Activated CD4-positive, alpha-beta T cell treated with anti-CD3 and anti-CD28 coated beads, Interleukin-2, amount 10 ng/mL, durations not matched to agents 24 days and 14 days (primary cell): ENCODE measurements at regions not wholly inside any gene's neighbourhood (a gene's known extent, or its start where the extent isn't known, plus 50 kb on each side); places are given as distances from the start of the nearest gene placed in this dataset.
A peak's percentile ranks its signal among the peaks of the same experiment; 100 is the strongest.

ENCODE experiments used
- DNase-seq: peaks from one replicate; pipeline ENCODE4 v3.0.0; 2022
- H3K27ac Mint-ChIP-seq: one replicate; pipeline ENCODE4 v1.8.0; 2022; ENCODE audit warnings: mild to moderate bottlenecking, mixed read lengths
- H3K27me3 Mint-ChIP-seq: one replicate; pipeline ENCODE4 v1.8.0; 2022; ENCODE audit warnings: mixed read lengths
- H3K36me3 Mint-ChIP-seq: one replicate; pipeline ENCODE4 v1.8.0; 2022; ENCODE audit warnings: low read depth, mild to moderate bottlenecking, mixed read lengths
- H3K4me1 Mint-ChIP-seq: one replicate; pipeline ENCODE4 v1.8.0; 2021; ENCODE audit warnings: mixed read lengths
- H3K4me3 Mint-ChIP-seq: one replicate; pipeline ENCODE4 v1.8.0; 2022; ENCODE audit warnings: mild to moderate bottlenecking, moderate library complexity, mixed read lengths
- H3K9me3 Mint-ChIP-seq: one replicate; pipeline ENCODE4 v1.8.0; 2021; ENCODE audit warnings: mixed read lengths
- intact Hi-C: fragments of 100-400 bp; cut with micrococcal nuclease; formaldehyde crosslinking; loops from one replicate; pipeline ENCODE4 v1.15.1; 2023

DNA sequence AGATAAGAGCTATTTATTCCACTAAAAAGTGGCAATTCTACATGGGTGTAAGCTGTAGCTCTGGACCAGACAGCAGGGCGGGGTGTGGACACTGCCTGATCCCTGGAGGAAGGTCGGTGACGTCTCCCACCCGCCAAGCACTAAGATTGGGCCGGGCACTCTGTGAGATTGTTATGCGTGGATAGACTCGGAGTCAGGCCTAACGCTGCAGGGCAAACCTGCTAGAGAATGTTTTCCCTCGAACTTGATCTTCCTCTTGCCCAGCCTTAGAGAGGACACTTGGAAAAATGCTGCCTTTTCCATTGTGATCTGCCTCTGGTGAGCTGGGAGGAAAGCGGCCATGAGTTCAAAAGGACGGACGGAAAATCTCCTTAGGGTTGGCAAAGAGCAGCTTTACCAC lies 1273.4 kb downstream of the TBC1D22A start:
- Mint-ChIP-seq H3K27ac (no peak overlapping the region), H3K9me3 (no peaks in the 10 kb centered on the region), H3K36me3 (no peaks in the 10 kb centered on the region), H3K4me3 (no peak overlapping the region), H3K4me1 (no peaks in the 10 kb centered on the region), H3K27me3 (peaks cover 2% of the 10 kb centered on the region)
- DNase-seq = no peak
- intact Hi-C loops = no loop called here

DNA sequence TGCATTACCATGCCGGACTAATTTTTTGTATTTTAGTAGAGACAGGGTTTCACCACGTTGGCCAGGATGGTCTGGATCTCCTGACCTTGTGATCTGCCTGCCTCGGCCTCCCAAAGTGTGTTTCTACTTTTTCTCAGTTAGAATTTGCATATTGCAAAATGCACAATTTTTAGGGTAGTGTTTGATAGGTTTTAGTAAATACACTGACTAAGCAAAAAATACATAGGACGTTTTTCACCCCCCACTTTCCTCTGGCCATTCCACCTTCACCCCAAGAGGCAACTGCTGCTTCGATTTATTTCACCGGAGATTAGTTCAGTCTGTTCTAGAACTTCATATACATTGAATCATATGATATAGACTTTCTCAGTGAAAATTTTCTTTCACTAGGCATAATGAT lies 1269.1 kb downstream of the TBC1D22A start:
- H3K27ac Mint-ChIP-seq = no peak overlapping the region
- DNase-seq = no peak
- intact Hi-C loops = no loop called here
- peaks cover 2% of the 10 kb centered on the region for H3K27me3 Mint-ChIP-seq
- H3K36me3 Mint-ChIP-seq = no peaks in the 10 kb centered on the region
- H3K4me3 Mint-ChIP-seq = no peak overlapping the region
- H3K9me3 Mint-ChIP-seq = no peaks in the 10 kb centered on the region
- no peaks in the 10 kb centered on the region for H3K4me1 Mint-ChIP-seq

DNA sequence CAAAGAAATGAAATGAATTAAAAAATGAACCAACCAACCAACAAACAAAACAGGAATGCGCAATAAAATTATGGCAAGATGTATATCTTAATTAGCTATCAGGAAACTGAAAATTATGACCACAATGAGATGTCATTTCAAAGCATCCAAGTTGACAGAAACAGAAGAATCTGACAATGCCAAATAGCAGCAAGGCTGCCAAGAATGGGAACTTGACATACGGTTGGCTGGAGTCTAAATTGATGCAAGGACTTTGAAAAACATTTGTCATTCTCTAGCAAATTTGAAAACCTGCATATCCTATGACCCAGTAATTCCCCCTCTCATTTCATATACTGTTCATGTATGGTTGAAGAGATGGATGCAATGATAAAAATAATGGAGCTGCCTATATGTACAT lies 1262.6 kb downstream of the TBC1D22A start:
- DNase-seq = no peak
- H3K4me1 Mint-ChIP-seq = no peaks in the 10 kb centered on the region
- peaks cover 10% of the 10 kb centered on the region for H3K9me3 Mint-ChIP-seq
- no peaks in the 10 kb centered on the region for H3K27me3 Mint-ChIP-seq
- H3K36me3 Mint-ChIP-seq = no peaks in the 10 kb centered on the region
- intact Hi-C loops = no loop called here
- H3K4me3 Mint-ChIP-seq = no peak overlapping the region
- H3K27ac Mint-ChIP-seq = no peak overlapping the region

DNA sequence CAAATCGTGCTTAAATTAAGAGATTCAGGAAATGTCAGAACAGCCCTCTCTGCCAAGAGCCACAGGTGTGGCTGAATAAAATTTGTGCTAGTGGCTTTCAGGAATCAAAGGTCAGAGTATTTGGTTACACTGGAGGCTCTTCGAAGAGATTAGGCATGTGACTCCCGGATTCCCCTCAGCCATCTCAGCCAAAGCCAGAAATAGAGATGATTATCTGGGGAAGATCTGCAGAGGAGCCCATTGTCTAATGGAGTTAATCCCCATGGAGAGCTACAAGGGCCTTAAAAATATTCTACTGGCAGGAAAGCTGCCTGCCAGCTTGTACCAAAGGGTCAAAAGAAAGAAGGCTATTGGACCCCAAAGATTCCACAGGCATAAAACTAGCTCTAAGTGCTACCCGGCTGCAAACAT lies 1259.5 kb downstream of the TBC1D22A start:
- no peak overlapping the region for H3K4me3 Mint-ChIP-seq
- DNase-seq = no peak
- intact Hi-C loops = no loop called here

DNA sequence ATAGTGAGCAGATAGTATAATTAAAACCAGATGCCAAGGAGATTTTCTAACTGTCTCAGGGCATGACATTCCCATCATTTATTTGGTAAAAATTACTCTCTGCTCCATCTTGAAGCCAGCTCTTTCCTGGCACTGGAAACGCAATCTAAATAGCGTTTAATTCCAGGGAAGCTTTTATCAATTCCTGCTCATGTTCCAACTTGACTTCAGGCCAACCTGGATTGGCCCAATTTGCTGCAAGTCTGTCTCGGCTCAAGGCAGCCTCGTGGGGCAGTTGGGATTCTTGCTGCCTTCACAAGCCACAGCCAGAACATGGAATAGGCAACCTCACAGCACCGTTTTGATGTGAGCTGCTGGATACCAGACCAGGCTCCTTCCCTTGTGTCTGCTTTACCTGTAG lies 1255.9 kb downstream of the TBC1D22A start:
- intact Hi-C loops = no loop called here
- no peaks in the 10 kb centered on the region for H3K4me1 Mint-ChIP-seq
- no peak overlapping the region for H3K4me3 Mint-ChIP-seq
- H3K27me3 Mint-ChIP-seq = no peaks in the 10 kb centered on the region
- no peak overlapping the region for H3K27ac Mint-ChIP-seq
- DNase-seq = no peak
- H3K9me3 Mint-ChIP-seq = peaks cover 24% of the 10 kb centered on the region
- H3K36me3 Mint-ChIP-seq = no peaks in the 10 kb centered on the region

More for the DNA sequence above, 1259.5 kb downstream of the TBC1D22A start:
- no peaks in the 10 kb centered on the region for H3K36me3 Mint-ChIP-seq
- no peaks in the 10 kb centered on the region for H3K27me3 Mint-ChIP-seq
- H3K4me1 Mint-ChIP-seq = no peaks in the 10 kb centered on the region
- peaks cover 24% of the 10 kb centered on the region for H3K9me3 Mint-ChIP-seq
- no peak overlapping the region for H3K27ac Mint-ChIP-seq

DNA sequence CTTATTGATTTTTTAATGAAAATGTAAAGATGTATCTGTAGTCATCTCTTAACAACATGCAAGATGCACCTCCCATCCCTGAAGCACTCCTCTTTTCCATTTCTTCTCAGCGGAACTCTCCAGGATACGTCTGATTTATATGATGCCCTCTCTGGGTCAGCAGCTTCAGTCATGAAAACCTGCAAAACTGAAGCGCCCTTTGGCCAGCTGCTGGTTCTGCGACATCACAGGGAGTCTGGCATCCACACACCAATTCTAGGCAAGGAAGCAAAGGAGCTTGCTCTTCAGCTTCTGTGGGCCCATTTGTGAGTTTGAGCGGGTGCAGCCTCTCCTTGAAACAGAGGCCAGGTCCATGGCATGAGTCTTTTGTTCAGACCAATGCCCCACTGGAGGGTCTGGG lies 1253.3 kb downstream of the TBC1D22A start:
- Mint-ChIP-seq H3K27me3 (no peaks in the 10 kb centered on the region), H3K36me3 (no peaks in the 10 kb centered on the region), H3K9me3 (peaks cover 20% of the 10 kb centered on the region), H3K27ac (no peak overlapping the region), H3K4me3 (no peak overlapping the region), H3K4me1 (no peaks in the 10 kb centered on the region)
- intact Hi-C loops = no loop called here
- peak; percentile 21 for DNase-seq

DNA sequence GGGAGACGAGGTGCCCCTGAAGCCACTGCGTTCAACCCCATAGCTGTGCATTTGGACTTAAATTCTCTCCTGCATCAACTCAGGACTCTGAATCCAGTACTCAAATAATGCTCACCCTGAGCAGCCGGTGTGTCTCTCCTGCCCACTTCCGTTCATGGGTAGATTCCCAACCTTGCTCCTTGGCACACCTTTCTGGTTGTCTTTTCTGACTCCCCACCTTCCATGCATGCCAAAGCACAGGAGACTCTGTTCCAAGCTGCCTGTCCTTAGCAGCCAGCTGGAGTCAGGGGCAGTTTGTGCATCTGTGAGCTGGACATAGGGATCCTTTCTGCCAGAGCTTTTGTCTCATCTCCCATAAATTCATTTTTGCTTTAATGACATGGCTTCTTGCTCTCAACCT lies 1242.5 kb downstream of the TBC1D22A start:
- H3K4me3 Mint-ChIP-seq = no peak overlapping the region
- no peaks in the 10 kb centered on the region for H3K36me3 Mint-ChIP-seq
- no peak for DNase-seq
- no peaks in the 10 kb centered on the region for H3K27me3 Mint-ChIP-seq
- H3K9me3 Mint-ChIP-seq = no peaks in the 10 kb centered on the region
- H3K4me1 Mint-ChIP-seq = no peaks in the 10 kb centered on the region
- intact Hi-C loops = no loop called here
- no peak overlapping the region for H3K27ac Mint-ChIP-seq

DNA sequence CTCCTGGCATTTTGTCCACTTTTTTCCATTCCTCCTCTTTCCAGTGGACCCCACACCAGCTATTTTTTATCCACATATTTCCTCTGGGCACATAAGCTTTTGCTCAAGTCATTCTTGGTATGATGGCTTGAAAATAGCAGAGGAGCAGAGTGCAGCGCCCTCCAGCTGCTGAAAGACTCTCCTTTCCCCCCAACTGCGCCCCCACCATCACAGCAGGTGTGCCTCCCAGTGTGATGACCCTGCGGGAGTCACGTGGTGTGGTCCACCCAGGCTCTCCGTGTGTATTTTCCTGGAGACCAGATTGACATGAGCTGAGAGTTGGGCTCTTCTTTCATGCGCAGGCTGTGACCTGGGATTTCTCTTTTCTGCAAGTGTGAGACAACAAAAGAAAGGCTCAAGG lies 1241.6 kb downstream of the TBC1D22A start:
- H3K36me3 Mint-ChIP-seq = no peaks in the 10 kb centered on the region
- intact Hi-C loops = no loop called here
- no peak overlapping the region for H3K27ac Mint-ChIP-seq
- peak; percentile 31 for DNase-seq
- no peaks in the 10 kb centered on the region for H3K9me3 Mint-ChIP-seq
- no peaks in the 10 kb centered on the region for H3K4me1 Mint-ChIP-seq
- H3K27me3 Mint-ChIP-seq = no peaks in the 10 kb centered on the region
- H3K4me3 Mint-ChIP-seq = no peak overlapping the region

DNA sequence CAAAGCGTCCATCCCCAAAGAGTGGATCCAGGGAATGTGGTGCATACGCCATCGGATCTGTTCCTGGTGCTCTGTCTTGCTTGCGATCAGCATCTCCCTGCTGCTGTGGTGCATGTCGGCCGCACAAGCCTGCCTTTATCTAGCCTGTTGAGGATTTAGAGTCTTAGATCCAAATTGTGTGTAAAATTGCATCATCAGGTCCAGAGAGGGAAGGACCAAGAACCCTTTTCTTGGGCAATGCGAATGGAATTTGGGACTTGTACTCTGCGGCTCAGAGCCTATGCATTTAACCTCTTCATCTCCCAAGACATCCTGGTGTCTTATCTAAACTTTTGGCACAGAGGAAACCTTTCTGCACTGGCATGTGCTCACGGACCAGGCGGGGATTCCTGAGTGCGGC lies 1238.7 kb downstream of the TBC1D22A start:
- DNase-seq = peak; percentile 29
- no peak overlapping the region for H3K27ac Mint-ChIP-seq
- H3K4me3 Mint-ChIP-seq = no peak overlapping the region
- no peaks in the 10 kb centered on the region for H3K36me3 Mint-ChIP-seq
- no peaks in the 10 kb centered on the region for H3K9me3 Mint-ChIP-seq
- no peaks in the 10 kb centered on the region for H3K27me3 Mint-ChIP-seq
- intact Hi-C loops = no loop called here
- no peaks in the 10 kb centered on the region for H3K4me1 Mint-ChIP-seq

DNA sequence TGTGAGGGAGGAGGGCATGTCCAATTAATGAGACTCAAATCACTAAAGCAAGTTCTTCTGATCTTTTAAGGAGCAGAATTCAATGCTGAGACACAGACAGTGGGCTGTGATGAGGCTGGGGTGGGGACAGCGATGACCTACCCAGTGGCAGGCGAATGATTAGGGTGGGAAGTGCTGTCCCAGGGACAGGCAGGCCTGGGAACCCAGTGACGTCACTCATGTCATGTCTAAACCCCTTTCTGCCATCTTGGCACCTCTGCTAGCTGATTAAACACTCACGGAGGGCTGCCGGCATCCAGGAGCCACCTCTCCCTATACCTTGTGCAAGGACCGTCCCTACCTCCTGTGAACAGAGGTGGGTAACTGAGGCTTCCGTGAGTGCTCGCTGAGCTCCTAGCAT lies 1235.2 kb downstream of the TBC1D22A start:
- DNase-seq = no peak
- Mint-ChIP-seq H3K27ac (no peak overlapping the region), H3K4me3 (no peak overlapping the region), H3K27me3 (no peaks in the 10 kb centered on the region), H3K4me1 (no peaks in the 10 kb centered on the region), H3K36me3 (no peaks in the 10 kb centered on the region), H3K9me3 (no peaks in the 10 kb centered on the region)
- intact Hi-C loops = no loop called here

DNA sequence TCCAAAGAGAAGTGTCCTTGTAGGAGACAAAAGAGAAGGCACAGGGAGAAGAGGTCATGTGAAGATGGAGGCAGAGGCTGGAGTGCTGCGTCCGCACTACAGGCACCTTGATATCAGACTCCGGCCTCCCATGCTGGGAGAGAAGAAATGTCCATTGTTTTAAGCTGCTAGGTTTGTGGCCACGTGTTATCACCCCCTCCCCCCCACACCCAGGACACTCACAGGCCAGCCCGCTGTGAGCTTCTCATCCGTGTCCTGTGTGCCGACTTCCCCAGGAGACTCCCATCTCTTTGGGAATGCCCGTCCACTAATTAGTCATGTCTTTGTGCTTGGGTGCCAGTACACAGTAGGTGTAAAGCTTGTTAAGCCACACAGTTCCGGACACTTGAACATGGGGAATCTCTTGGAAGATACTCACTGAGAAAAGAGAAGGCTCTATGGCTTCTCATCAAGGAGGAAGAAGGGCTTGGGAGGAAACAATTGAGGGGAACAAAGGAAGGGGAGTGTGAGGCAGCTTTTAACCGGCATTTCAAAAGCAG lies 1234.7 kb downstream of the TBC1D22A start:
- Mint-ChIP-seq H3K9me3 (no peaks in the 10 kb centered on the region), H3K4me1 (no peaks in the 10 kb centered on the region), H3K36me3 (no peaks in the 10 kb centered on the region), H3K4me3 (no peak overlapping the region), H3K27me3 (no peaks in the 10 kb centered on the region), H3K27ac (no peak overlapping the region)
- peak; percentile 25 for DNase-seq
- intact Hi-C loops = no loop called here

DNA sequence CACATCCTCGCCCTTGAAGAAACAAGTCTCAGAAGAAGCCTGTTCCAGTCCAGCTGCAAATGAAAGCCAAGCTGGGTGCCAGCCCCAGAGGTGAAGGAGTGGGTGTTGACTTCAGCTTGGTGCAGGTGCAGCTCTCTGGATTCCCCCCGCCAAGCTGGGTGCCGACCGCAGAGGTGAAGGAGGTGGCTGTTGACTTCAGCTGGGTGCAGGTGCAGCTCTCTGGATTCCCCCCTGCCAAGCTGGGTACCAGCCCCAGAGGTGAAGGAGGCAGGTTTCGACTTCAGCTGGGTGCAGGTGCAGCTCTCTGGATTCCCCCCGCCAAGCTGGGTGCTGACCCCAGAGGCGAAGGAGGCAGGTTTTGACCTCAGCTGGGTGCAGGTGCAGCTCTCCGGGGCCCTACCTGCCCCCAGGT lies 1234.0 kb downstream of the TBC1D22A start:
- H3K27ac Mint-ChIP-seq = no peak overlapping the region
- intact Hi-C loops = no loop called here
- no peaks in the 10 kb centered on the region for H3K4me1 Mint-ChIP-seq
- peak; percentile 31 for DNase-seq
- no peaks in the 10 kb centered on the region for H3K36me3 Mint-ChIP-seq
- no peak overlapping the region for H3K4me3 Mint-ChIP-seq
- no peaks in the 10 kb centered on the region for H3K9me3 Mint-ChIP-seq
- H3K27me3 Mint-ChIP-seq = no peaks in the 10 kb centered on the region

DNA sequence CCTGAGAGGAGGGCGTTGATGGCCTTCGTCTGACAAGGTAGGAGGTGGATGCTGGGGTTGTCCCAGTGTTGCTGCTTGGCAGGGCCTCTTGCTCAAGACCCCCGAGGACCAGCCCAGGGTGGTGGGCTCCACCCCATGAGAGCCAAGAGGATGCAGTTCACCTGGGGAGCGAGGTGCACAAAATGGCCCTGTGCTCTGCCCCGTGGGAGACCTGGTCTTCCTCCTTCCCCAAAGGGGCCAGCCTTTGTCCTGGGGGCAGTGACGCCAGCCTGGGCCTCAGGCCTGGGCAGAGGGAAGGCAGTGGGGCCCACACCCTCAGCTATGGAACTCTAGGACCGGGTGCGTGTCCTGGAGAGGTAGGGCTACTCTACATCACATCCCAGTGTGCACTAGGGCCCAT lies 1233.3 kb downstream of the TBC1D22A start:
- H3K4me3 Mint-ChIP-seq = no peak overlapping the region
- H3K4me1 Mint-ChIP-seq = no peaks in the 10 kb centered on the region
- H3K27me3 Mint-ChIP-seq = no peaks in the 10 kb centered on the region
- no peaks in the 10 kb centered on the region for H3K9me3 Mint-ChIP-seq
- DNase-seq = no peak
- intact Hi-C loops = no loop called here
- no peak overlapping the region for H3K27ac Mint-ChIP-seq
- H3K36me3 Mint-ChIP-seq = no peaks in the 10 kb centered on the region

DNA sequence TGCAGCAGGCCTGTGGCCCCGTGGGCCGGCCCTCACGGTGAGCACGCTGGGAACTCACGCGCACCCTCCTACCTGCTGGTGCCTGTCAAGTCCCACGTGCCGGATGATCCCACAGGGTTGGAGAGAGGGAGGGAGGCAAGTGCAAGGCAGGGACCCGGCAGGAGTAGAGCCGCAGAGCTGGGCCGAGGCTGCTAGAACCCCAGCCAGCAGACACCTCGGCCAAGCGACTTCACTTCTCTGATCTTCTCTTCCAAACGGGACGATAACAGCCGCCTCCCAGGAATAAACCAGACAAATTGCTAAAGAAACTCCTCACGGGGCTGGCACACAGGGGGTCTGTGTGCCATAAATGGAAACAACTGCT lies 1232.8 kb downstream of the TBC1D22A start:
- DNase-seq = peak; percentile 34
- intact Hi-C loops = no loop called here
- Mint-ChIP-seq H3K27me3 (no peaks in the 10 kb centered on the region), H3K27ac (no peak overlapping the region), H3K36me3 (no peaks in the 10 kb centered on the region), H3K4me3 (no peak overlapping the region), H3K4me1 (no peaks in the 10 kb centered on the region), H3K9me3 (no peaks in the 10 kb centered on the region)

DNA sequence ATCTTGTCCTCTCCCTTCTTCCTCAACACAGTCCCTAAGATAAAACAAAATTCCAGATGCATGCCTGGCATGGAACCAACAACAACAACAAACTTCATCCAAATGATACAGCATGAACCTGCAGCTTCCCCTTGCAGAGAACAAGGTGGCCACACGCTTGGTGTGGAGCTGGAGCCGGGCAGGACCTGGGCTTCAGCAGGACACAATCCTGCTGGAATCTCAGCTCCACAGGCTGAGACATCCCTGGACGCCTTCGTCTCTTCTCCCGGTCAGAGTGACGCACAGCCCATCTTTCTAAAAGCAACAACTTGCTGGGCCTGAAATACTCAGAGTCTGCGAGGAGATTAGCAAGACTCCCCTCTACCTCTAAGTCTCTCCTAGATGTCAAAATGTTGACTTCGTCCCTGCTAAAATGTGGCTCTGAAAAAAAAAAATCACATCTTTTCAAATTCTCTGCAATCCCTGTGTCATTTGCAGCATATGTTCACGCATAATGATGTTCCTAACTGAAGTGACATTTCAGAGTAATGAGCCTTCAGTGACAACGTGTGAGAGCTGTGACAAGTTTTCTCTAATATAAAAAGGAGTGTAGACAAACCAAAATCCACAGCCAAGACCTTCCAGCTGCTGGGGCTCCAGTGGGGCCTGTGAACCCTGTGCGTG lies 1232.3 kb downstream of the TBC1D22A start:
- DNase-seq = peak; percentile 31
- H3K4me1 Mint-ChIP-seq = no peaks in the 10 kb centered on the region
- intact Hi-C loops = no loop called here
- no peaks in the 10 kb centered on the region for H3K36me3 Mint-ChIP-seq
- H3K4me3 Mint-ChIP-seq = no peak overlapping the region
- H3K27me3 Mint-ChIP-seq = no peaks in the 10 kb centered on the region
- H3K27ac Mint-ChIP-seq = no peak overlapping the region
- H3K9me3 Mint-ChIP-seq = no peaks in the 10 kb centered on the region
